Lower leg skin (tissue), 3 donors: ENCODE measurements at regions not wholly inside any gene's neighbourhood (a gene's known extent, or its start where the extent isn't known, plus 50 kb on each side); places are given as distances from the start of the nearest gene placed in this dataset.

ENCODE experiments used
- CTCF ChIP-seq, 3 donors: fragments of 450-650 bp; IDR thresholded peaks; one replicate each; pipeline ENCODE4 v1.5.1; 2016; ENCODE audit warnings: antibody characterized with exemption in 3 of 3, mild to moderate bottlenecking in 3 of 3, moderate library complexity in 2 of 3
- POLR2A ChIP-seq, 2 donors: fragments of 450-650 bp; IDR thresholded peaks; one replicate each; pipeline ENCODE4 v1.6.1; 2016 to 2017; ENCODE audit warnings: antibody characterized with exemption in 2 of 2, mild to moderate bottlenecking in 1 of 2, moderate library complexity in 1 of 2

GRCh38 chr13:111916201-111916600 is 150.7 kb upstream of the SOX1 start:
- no peak for TF ChIP-seq CTCF (IDR thresholded peaks at IDR 0.05)
- no peak for TF ChIP-seq POLR2A (IDR thresholded peaks at IDR 0.05)
